CD1c-positive myeloid dendritic cell (primary cell): ENCODE measurements at regions not wholly inside any gene's neighbourhood (a gene's known extent, or its start where the extent isn't known, plus 50 kb on each side); places are given as distances from the start of the nearest gene placed in this dataset.

ENCODE experiments used
- DNase-seq: peaks from one replicate; pipeline ENCODE4 v3.0.0-alpha.2; 2016; ENCODE audit errors: extremely low spot score

GRCh38 chrX:96311366-96311765 is 373.3 kb upstream of the DIAPH2 start:
- DNase-seq = no peak

GRCh38 chrX:96314985-96315384 is 369.7 kb upstream of the DIAPH2 start:
- no peak for DNase-seq

DNA sequence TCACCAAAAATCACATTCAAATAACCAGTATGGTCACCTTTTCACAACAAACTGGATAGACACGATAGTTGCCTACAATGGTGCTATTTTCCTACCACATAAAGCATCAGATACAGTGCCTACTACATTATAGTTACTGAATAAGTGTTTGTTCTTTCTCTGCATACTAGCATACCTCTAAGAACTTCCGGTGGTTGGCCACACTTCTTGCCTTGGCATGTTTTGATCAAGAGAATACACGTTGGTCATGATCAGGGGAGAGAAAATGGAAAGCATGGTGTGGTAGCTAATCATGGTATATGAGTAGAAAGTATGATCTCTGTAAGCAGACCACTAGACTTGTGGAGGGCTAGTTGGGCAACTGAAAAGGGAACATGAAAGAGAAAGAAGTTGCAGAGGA is 322.8 kb upstream of the DIAPH2 start:
- no peak for DNase-seq

- DNase-seq = peak; percentile 36
Observed at GRCh38 chrX:96372313-96373046, 312.2 kb upstream of the DIAPH2 start.

- DNase-seq = no peak
Observed at GRCh38 chrX:96373047-96373355, 311.6 kb upstream of the DIAPH2 start.

- no peak for DNase-seq
Observed at GRCh38 chrX:96376266-96376665, 308.4 kb upstream of the DIAPH2 start.

DNA sequence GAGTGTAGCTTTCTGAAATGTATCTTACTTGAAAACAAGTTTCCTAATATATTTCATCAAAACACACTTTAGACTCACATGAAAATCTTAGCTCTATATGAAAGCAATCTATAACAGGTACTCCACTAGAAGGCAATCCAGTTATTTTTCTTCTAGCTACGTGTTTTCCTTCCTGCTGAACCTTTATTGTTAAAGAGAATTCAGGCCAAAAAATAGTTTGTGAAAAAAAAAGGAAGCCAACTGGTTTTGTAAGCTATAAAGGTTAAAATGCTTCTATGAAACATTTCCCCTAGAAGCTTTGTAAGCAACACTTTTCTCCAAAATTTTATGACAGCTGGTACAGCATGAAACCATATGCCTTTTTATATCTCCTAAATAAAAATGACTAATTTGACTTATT is 304.7 kb upstream of the DIAPH2 start:
- no peak for DNase-seq

DNA sequence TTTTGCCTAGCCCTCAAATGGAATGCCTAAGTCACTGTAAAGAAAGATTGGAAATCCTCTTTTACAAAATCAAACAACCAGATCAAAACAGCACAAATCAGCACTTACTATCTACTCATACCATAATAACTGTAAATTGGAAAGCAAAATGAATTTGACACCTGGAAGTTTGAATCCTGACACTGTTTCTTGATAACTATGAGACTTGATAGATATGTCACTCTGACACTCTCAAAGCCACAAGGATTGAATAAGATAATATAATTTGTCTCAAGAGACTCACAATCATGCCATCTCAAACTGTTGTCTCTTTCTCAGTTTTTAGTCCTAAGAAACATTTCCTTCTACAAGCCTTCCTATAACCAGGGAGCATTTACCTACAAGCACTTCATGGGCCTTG is 302.6 kb upstream of the DIAPH2 start:
- DNase-seq = no peak

- DNase-seq = no peak
Observed at GRCh38 chrX:96383428-96383827, 301.2 kb upstream of the DIAPH2 start.

- no peak for DNase-seq
Observed at GRCh38 chrX:96386325-96386724, 298.3 kb upstream of the DIAPH2 start.

- no peak for DNase-seq
Observed at GRCh38 chrX:96386981-96387380, 297.7 kb upstream of the DIAPH2 start.

GRCh38 chrX:96387801-96388200 is 296.8 kb upstream of the DIAPH2 start:
- DNase-seq = no peak

- no peak for DNase-seq
Observed at GRCh38 chrX:96389281-96390047, 295.2 kb upstream of the DIAPH2 start.

- DNase-seq = no peak
Observed at GRCh38 chrX:96394598-96394997, 290.0 kb upstream of the DIAPH2 start.

GRCh38 chrX:96403446-96403845 is 281.2 kb upstream of the DIAPH2 start:
- DNase-seq = no peak

GRCh38 chrX:96405842-96406241 is 278.8 kb upstream of the DIAPH2 start:
- DNase-seq = no peak

DNA sequence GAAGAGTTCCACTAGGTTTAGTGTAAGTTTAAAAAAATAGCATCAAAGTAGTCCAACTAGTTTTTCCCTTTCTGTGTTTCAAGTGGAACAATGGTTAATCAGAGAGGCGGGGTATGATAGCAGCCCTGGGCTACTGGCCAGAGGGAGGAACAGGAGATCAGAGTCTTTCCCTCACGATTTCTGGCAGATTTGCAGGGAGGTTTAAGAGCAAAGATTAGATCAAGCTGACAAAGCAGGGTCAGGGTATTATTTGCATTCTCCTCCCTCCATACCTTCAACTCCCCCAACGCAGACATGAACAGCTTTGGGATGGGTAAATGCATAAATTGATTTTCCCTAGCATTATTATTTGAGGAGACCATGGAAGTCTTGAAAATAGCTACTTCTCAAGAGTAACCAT is 277.6 kb upstream of the DIAPH2 start:
- DNase-seq = no peak

GRCh38 chrX:96407501-96407900 is 277.1 kb upstream of the DIAPH2 start:
- DNase-seq = no peak

DNA sequence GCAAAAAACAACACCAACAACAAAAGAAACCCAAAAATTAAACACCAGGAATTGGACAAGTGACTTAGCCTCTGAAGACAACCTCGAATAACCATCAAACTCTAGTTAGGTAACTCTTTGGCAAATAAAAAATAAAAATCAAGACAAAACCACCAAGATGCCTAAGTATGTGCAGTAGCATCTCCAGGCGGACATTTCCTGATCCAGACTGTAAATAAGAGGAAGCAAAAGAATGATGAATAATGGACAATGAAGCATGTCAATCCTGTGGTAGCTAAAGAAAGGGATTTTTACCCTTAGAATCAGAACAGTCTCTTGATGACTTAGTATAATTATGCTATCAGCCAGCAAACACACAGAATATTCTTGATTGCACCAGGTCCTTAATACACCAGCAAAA is 276.7 kb upstream of the DIAPH2 start:
- DNase-seq = no peak

GRCh38 chrX:96410927-96411326 is 273.7 kb upstream of the DIAPH2 start:
- no peak for DNase-seq

DNA sequence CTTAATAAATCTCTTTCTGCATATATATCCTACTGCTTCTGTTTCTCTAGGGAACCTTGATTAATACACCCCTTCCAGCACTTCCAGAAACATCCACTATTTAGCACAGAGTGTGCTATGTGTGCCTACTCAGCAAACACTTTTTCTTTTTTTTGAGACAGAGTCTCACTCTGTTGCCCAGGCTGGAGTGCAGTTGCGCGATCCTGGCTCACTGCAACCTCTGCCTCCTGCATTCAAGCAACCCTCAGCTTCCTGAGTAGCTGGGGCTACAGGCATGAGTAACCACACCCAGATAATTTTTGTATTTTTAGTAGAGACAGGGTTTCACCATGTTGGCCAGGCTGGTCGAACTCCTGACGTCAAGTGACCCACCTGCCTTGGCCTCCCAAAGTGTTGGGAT is 266.9 kb upstream of the DIAPH2 start:
- no peak for DNase-seq

DNA sequence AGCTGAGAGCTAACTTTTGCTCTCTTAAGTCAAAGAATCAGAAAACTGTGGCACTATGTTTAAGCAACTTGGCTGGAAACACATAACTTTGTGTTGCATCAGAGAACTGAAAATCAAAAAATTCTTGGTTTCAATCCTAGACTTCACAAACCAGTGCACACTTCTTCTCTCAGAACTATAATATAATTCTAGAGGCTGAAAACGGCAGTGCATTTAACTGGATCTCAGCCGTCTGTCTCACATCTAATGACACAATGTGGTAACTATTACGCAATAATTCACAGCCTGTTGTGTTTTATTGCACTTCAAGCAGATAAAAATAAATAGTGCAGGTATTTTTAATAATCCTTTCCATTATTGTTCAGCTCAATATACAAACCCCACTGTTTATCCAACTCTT is 260.6 kb upstream of the DIAPH2 start:
- peak; percentile 21 for DNase-seq

DNA sequence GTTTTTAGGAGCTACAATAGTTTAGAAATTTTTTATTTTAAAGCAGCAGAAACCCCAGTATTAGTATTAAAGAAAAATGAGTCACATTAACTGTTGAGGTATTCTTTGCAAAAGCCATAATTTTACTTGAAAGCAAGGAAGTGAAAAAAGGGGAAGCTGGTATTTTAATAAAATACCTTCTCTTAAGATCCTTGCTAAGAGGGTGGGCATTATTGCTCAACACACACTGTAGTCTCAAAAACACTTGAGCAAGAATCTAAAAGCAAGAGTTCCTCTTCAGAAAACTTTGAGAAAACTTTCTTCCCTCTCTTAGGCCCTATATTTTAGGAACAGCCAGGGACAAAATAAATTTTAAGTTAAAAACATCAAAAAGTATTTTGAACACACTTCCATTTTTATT is 259.4 kb upstream of the DIAPH2 start:
- DNase-seq = peak; percentile 60
